K562 (cell line): ENCODE measurements at regions not wholly inside any gene's neighbourhood (a gene's known extent, or its start where the extent isn't known, plus 50 kb on each side); places are given as distances from the start of the nearest gene placed in this dataset.

Experiments
- ATAC-seq: fragments of 200-7000 bp; cut with Tn5 transposase; 3 replicates; pipeline ENCODE4 v1.9.1; 2020; ENCODE audit warnings: moderate library complexity
- BruUV-seq: library from RNA; stranded (reverse); fragments of 400-500 nt; replicated peaks from 2 replicates; lab custom pipeline; 2021; lab: Mats Ljungman, UMichigan
- CTCF ChIA-PET: fragments of 300-600 bp; formaldehyde crosslinking; extraction: SDS; loops from one replicate; lab custom pipeline; 2021; ENCODE audit warnings: low intra/inter-chr PET ratio; lab: Yijun Ruan, JAX
- POLR2A ChIA-PET: fragments of 300-600, 350-650 bp; sonication (Branson Sonifier 250); formaldehyde crosslinking; extraction: SDS; loops from one replicate; lab custom pipeline; 2021; ENCODE audit warnings: antibody characterized with exemption, inconsistent platforms; lab: Yijun Ruan, JAX
- DNase-seq, 4 experiments: peaks; one replicate each; pipeline versions ENCODE4 v3.0.0 to v3.0.0-alpha.2; 2011 to 2018; ENCODE audit warnings: low spot score in 3 of 4, mixed read lengths in 3 of 4; ENCODE audit errors: extremely low read depth in 1 of 4
- FAIRE-seq: peaks from 2 replicates; lab custom pipeline; 2011; peaks lifted over from hg19 to GRCh38; lab: Jason Lieb, UNC
- H2AFZ ChIP-seq: 2 replicates; pipeline ENCODE4 v1.6.0; 2011; ENCODE audit warnings: low read depth, low read length, control low read depth, inconsistent platforms
- H3K27ac ChIP-seq: fragments of 200-600 bp; 3 replicates; pipeline ENCODE4 v1.8.0; 2011; ENCODE audit warnings: low read depth, mild to moderate bottlenecking, control low read depth, inconsistent platforms, low read length, moderate library complexity, mixed read lengths; ENCODE audit errors: extremely low read depth
- H3K27me3 ChIP-seq, 2 experiments: fragments of 300-600 bp in 1 of 2; 2 replicates in 1 of 2; 3 replicates in 1 of 2; pipeline versions ENCODE4 v1.6.0 to v1.8.0; 2011; ENCODE audit warnings: inconsistent platforms in 2 of 2, low read length in 2 of 2, mild to moderate bottlenecking in 1 of 2, mixed read lengths in 1 of 2, moderate library complexity in 1 of 2; ENCODE audit not compliant: control insufficient read depth in 2 of 2, insufficient read depth in 2 of 2
- H3K36me3 ChIP-seq: fragments of 300-600 bp; 3 replicates; pipeline ENCODE4 v1.8.0; 2011; ENCODE audit warnings: mild to moderate bottlenecking, low read length, inconsistent platforms; ENCODE audit not compliant: control insufficient read depth, insufficient read depth
- H3K4me1 ChIP-seq, 2 experiments: fragments of 200-600 bp in 1 of 2; replicated peaks in 1 of 2; 2 replicates in 1 of 2; 3 replicates in 1 of 2; pipeline versions ENCODE4 v1.5.1 to v1.8.0; 2011; ENCODE audit warnings: inconsistent platforms in 2 of 2, low read length in 2 of 2, mild to moderate bottlenecking in 1 of 2, mixed read lengths in 1 of 2, moderate library complexity in 1 of 2; ENCODE audit not compliant: control insufficient read depth in 2 of 2, insufficient read depth in 2 of 2
- H3K4me2 ChIP-seq: 2 replicates; pipeline ENCODE4 v1.6.1; 2011; ENCODE audit warnings: low read length, control low read depth, inconsistent platforms, mixed read lengths; ENCODE audit not compliant: insufficient read depth
- H3K4me3 ChIP-seq: fragments of 200-600 bp; sonication (generic), shearing (Covaris generic); 2 replicates; pipeline ENCODE4 v1.5.1; 2016; ENCODE audit warnings: control low read depth, inconsistent platforms
- H3K79me2 ChIP-seq: fragments of 200-600 bp; 3 replicates; pipeline ENCODE4 v1.8.0; 2011; ENCODE audit warnings: low read length, inconsistent platforms; ENCODE audit not compliant: control insufficient read depth, insufficient read depth
- H3K9ac ChIP-seq, 2 experiments: 2 replicates each; pipeline versions ENCODE4 v1.6.0 to v1.6.1; 2011; ENCODE audit warnings: low read depth in 2 of 2, low read length in 2 of 2, control low read depth in 1 of 2, inconsistent platforms in 1 of 2, mild to moderate bottlenecking in 1 of 2, mixed read lengths in 1 of 2; ENCODE audit not compliant: insufficient read depth in 1 of 2
- H3K9me1 ChIP-seq: one replicate; pipeline ENCODE4 v1.6.0; 2011; ENCODE audit warnings: inconsistent platforms, mild to moderate bottlenecking, low read length, moderate library complexity; ENCODE audit not compliant: control insufficient read depth, insufficient read depth
- H3K9me3 ChIP-seq: replicated peaks from 2 replicates; pipeline ENCODE4 v1.5.1; 2011; ENCODE audit warnings: low read depth, low read length, inconsistent platforms; ENCODE audit not compliant: control insufficient read depth, insufficient read depth
- H4K20me1 ChIP-seq: replicated peaks from 2 replicates; pipeline ENCODE4 v1.6.1; 2011; ENCODE audit warnings: low read length, inconsistent platforms, mixed read lengths; ENCODE audit not compliant: control insufficient read depth, insufficient read depth
- BRD4 ChIP-seq: fragments of 200-600 bp; sonication (generic); IDR thresholded peaks from 2 replicates; pipeline ENCODE4 v1.6.1; 2017; ENCODE audit warnings: inconsistent platforms
- CCAR2 ChIP-seq: fragments of 200-400 bp; formaldehyde crosslinking; IDR thresholded peaks from 2 replicates; pipeline ENCODE4 v1.6.1; 2017; ENCODE audit warnings: mild to moderate bottlenecking, low read depth, low read length
- HNRNPL ChIP-seq: fragments of 200-400 bp; formaldehyde crosslinking; IDR thresholded peaks from 2 replicates; pipeline ENCODE4 v1.6.1; 2017; ENCODE audit warnings: low read depth, mild to moderate bottlenecking, low read length
- MTA2 ChIP-seq: fragments of 450-650 bp; IDR thresholded peaks from 2 replicates; pipeline ENCODE4 v1.6.1; 2016; ENCODE audit warnings: low read depth
- RBM17 ChIP-seq: fragments of 200-400 bp; formaldehyde crosslinking; IDR thresholded peaks from 2 replicates; pipeline ENCODE4 v1.6.1; 2017; ENCODE audit warnings: low read depth, mild to moderate bottlenecking, low read length, borderline replicate concordance
- SIRT6 ChIP-seq: IDR thresholded peaks from one replicate; pipeline ENCODE4 v1.6.1; 2012; ENCODE audit warnings: low read depth, mild to moderate bottlenecking, control low read depth, inconsistent platforms, low read length, moderate library complexity
- SREBF2 ChIP-seq: sonication (generic); formaldehyde crosslinking; IDR thresholded peaks from 2 replicates; pipeline ENCODE4 v1.4.0; 2020; ENCODE audit warnings: mild to moderate bottlenecking, missing genetic modification reagents
- TBP ChIP-seq: optimal IDR thresholded peaks from 2 replicates; pipeline ENCODE3; 2011; ENCODE audit warnings: low read depth, low read length, improper control_type of control experiment
- WGBS: fragments of 100-300 bp; shearing (Covaris generic); methylation state at CpG from one replicate; pipeline ENCODE4 v1.1.6; 2016; ENCODE audit warnings: low coverage, mixed read lengths; ENCODE audit not compliant: insufficient coverage; ENCODE audit errors: missing lambda C conversion rate; 5-methylcytosine and 5-hydroxymethylcytosine counted together
- in situ Hi-C: fragments of 300-500 bp; cut with MboI; formaldehyde crosslinking; loops from 4 replicates; pipeline ENCODE4 v1.15.0; 2018; ENCODE audit warnings: inconsistent platforms, mixed read lengths
- intact Hi-C: fragments of 100-400 bp; cut with micrococcal nuclease; formaldehyde crosslinking; loops from 2 replicates; pipeline ENCODE4 v1.14.2; 2022
- TF ChIP-seq, protein P1 (sequence below): fragments of 250-450 bp; sonication (Bioruptor Pico); IDR thresholded peaks from 2 replicates; pipeline ENCODE4 v1.5.0; 2021
- TF ChIP-seq, protein P2 (sequence below): fragments of 250-450 bp; sonication (Bioruptor Pico); IDR thresholded peaks from 2 replicates; pipeline ENCODE4 v1.5.0; 2021; ENCODE audit warnings: mild to moderate bottlenecking, moderate library complexity

DNA sequence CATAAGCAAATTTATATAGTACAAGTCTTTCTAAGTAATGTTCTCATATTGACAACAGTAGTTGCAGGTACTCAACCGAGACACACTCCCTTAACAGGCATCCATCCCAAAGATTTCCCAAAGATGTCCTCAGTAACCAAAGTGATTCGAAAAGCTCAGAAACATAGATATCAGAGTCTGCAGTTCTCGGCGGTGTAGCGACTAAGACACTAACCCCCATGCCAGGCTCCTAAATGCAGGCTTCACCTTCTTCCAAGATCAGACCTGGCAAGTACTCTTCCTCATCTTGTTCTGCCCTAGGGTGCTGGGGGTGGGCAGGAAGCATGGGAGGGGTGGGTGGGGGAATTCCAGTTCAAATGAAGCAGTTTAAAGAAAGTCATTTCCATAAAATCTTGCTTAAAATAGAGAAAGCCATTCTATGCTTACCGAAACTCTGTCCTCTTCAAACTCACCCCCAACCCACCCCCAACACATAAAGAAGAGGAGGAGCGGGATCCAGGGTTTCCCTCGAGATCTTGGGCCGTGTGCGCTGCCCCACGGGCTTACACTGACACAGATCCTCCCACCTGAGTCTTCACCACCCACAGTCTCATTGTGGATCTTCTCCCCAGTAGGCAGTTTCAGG lies 59.0 kb upstream of the BCL6 start:
- Histone ChIP-seq H3K79me2 (no peaks in the 10 kb centered on the region), H3K9me3 (no peaks in the 10 kb centered on the region), H3K4me2 (no peak overlapping the region), H3K9me1 (no peaks in the 10 kb centered on the region), H3K27me3 (peaks cover 5 to 42% of the 10 kb centered on the region in 2 experiments; a peak in 4 of 5 replicates), H2AFZ (no peak overlapping the region), H3K9ac (no peak overlapping the region), H3K4me1 (no peaks in the 10 kb centered on the region), H3K36me3 (no peaks in the 10 kb centered on the region), H3K27ac (no peak overlapping the region), H4K20me1 (no peaks in the 10 kb centered on the region), H3K4me3 (no peak overlapping the region)
- in situ Hi-C loops: no loop called here
- no peak for DNase-seq
- WGBS: under 1% methylated on average over 11 of the region's 11 CpGs
- POLR2A ChIA-PET: interaction anchor here (0.6 kb wide), 1 partner anchor 8 kb away, joined by 3 read pairs; no protein-coding TSS in a partner anchor
- CTCF ChIA-PET: no interaction called here
- intact Hi-C loops: no loop called here
- BruUV-seq: no TSS peak
- ATAC-seq: no peak
- no peak for FAIRE-seq
- no peak for TF ChIP-seq SIRT6
- TF ChIP-seq SREBF2 (CRISPR knock-in tag): no peak
- TF ChIP-seq HNRNPL: no peak
- TF ChIP-seq, protein P1, sequence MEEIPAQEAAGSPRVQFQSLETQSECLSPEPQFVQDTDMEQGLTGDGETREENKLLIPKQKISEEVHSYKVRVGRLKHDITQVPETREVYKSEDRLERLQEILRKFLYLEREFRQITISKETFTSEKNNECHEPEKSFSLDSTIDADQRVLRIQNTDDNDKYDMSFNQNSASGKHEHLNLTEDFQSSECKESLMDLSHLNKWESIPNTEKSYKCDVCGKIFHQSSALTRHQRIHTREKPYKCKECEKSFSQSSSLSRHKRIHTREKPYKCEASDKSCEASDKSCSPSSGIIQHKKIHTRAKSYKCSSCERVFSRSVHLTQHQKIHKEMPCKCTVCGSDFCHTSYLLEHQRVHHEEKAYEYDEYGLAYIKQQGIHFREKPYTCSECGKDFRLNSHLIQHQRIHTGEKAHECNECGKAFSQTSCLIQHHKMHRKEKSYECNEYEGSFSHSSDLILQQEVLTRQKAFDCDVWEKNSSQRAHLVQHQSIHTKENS (CRISPR knock-in tag): no peak
- TF ChIP-seq, protein P2, sequence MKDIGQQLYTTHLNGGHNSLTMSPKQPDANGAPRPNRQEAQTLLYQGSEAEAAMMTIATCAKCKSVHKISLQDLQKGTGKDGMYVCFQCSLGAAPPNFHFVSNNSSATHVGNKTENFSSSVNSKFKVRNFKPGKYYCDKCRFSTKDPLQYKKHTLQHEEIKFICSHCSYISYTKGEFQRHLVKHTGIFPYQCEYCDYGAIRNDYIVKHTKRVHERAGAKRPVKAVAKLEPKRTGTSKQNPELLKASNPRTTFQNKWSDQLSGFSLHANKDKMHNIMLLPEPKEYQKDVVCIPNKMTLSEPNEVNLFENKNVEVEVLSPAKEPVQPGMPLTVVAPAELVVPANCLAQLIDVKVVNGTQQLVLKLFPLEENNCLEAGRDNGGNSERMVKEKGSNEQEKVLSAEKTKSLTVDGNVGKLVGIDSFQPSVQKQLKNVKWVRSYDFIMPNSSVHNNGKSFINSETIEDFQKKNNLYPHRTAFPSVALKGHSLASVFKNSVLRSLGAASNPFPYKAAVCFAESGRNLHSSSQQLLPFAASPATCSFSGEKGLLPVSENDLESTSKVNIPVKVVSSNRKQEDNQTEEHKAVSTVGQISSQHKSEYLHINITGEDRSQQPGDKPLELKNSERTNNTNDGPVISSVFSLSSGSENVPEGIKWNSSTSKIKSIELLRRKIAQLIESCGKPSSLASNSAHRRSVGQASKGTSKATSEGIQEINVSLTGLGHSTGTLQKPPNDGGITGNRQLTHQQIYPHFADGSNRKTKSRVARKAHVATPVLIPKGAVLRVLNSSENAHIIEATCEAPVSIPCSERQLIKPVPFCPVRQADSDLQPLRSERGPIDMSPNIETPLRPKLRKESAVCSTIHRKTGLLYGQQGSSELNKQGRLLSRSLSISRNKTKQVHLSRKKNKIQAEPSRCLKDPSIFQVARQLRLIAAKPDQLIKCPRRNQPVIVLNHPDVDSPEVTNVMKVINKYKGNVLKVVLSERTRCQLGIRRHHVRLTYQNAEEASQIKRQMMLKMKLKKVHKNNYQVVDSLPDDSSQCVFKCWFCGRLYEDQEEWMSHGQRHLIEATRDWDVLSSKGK (CRISPR knock-in tag): no peak
- TF ChIP-seq BRD4: no peak
- no peak for TF ChIP-seq CCAR2
- no peak for TF ChIP-seq MTA2
- no peak for TF ChIP-seq RBM17
- TF ChIP-seq TBP: no peak
